Fibroblast of skin of abdomen (primary cell): ENCODE measurements at regions not wholly inside any gene's neighbourhood (a gene's known extent, or its start where the extent isn't known, plus 50 kb on each side); places are given as distances from the start of the nearest gene placed in this dataset.
"Not testable (repeated sequence)": the region's sequence is repeated elsewhere in the genome, so short reads cannot be mapped to it uniquely, and the experiment has no call there.

Source experiments
- DNase-seq: peaks from one replicate; pipeline ENCODE4 v3.0.0-alpha.2; 2013

GRCh38 chr16:77488652-77489051, 53.8 kb upstream of the ADAMTS18 start:
- no peak for DNase-seq

- no peak for DNase-seq
Measured at GRCh38 chr16:77491091-77491490, 56.3 kb upstream of the ADAMTS18 start.

DNA sequence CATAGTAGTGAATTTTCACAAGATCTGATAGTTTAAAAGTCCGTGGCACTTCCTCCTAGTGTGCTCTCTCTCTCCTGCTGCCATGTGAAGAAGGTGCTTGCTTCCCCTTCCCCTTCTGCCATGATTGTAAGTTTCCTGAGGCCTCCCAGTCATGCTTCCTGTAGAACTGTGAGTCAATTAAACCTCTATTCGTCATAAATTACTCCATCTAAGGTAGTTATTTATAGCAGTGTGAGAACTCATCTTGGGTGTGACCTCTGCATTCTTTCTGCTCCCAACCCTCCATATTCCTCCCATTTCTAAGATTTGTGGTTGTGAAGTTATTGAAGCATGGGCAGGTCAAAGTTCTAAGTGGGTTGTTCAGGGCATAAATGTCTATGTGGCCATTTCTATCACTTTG, 62.1 kb upstream of the ADAMTS18 start:
- DNase-seq, result no peak

DNA sequence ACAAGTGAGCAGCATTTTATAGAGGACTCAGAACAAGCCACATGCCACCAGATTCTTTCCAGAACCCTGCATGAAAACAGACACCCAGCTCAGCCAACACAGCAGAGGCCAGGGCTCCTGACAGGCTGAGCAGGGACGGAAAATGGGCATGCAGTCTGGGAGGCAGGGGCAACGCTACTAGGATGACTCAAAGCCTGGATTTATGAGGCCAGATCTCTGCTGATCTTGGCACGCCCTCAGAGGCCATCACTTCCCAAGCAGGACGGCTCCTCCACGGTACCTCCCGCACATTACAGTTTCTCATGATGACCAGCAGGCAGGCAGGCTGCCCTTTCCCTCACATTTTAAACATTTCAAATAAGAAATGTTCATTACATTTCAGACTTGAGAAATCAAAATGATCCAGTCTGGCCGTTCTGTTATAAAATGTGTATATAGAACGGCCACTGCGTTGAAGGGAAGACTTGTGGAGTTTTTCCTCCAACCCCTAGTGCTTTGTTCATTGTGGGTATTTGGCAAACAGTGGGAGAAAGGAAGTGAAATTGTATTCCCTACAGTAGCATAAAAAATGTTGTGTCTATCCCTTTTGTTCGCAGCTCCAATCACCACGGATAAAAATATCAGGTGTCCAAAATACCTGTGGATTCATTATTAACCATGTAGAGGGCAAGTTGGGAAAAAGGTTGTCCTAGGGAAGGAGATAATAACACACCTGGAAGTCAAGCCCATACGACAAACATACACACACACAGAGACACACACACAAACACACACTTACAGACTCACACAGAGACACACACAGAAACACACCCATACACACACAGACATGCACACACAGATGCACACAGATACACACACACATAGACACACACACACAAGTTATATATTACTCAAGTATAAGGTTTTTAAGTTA, 64.8 kb upstream of the ADAMTS18 start:
- peak; percentile 39 for DNase-seq

GRCh38 chr16:77500286-77500598, 65.4 kb upstream of the ADAMTS18 start:
- no peak for DNase-seq

DNA sequence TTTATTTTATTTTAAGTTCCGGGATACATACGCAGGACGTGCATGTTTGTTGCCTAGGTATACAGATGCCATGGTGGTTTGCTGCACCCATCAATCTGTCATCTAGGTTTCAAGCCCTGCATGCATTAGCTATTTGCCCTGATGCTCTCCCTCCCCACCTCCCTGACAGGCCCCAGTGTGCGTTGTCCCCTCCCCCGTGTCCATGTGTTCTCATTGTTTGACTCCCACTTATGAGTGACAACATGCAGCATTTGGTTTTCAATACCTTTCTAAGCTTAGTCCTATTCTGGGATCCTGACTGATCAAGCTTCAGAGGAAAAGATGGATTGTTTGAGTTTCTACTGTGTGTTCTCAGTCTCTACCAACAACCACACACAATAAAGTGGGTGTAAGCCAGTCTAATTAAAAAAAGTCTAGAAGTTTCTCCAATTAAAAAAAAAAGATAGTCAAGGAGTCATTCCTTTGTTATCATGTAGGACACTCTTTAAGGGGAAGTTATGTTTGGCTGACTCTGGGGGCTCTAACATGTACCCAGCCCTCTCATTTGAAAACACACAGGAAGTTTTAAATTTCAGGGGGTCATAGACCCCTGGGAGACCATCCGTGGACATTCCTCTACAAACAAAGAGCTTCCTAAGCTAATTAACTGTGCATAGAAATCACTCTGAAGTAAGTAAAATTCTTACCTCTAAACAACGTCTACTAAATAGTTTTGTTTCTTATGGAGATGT, 66.3 kb upstream of the ADAMTS18 start:
- no peak for DNase-seq

GRCh38 chr16:77502448-77502847, 67.6 kb upstream of the ADAMTS18 start:
- no peak for DNase-seq

- DNase-seq, result not testable (repeated sequence)
Measured at GRCh38 chr16:77506492-77506891, 71.7 kb upstream of the ADAMTS18 start.

- DNase-seq, result no peak
Measured at GRCh38 chr16:77509051-77509450, 74.2 kb upstream of the ADAMTS18 start.

GRCh38 chr16:77509796-77510195, 75.0 kb upstream of the ADAMTS18 start:
- DNase-seq, result no peak

DNA sequence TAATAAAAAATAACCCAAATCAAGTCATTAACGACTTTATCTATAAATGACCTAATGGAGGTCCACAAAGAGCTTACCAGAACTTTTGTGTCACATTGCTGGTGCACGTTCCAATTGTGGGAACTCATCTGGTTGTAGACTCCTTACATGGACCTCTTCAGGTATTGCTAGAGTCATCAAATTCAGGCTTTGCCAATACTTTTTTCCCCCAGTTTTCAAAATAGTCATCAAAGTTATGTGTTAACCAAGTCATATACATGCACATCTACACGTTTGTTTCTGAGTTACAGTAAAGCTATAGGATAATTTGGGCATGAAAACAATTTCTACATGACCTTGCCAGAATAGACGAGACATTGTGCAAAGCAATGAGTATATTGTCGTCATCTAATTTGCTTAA, 76.2 kb upstream of the ADAMTS18 start:
- no peak for DNase-seq

GRCh38 chr16:77514500-77515220, 79.8 kb upstream of the ADAMTS18 start:
- DNase-seq, result no peak

- DNase-seq, result not testable (repeated sequence)
Measured at GRCh38 chr16:77525226-77525625, 90.4 kb upstream of the ADAMTS18 start.

DNA sequence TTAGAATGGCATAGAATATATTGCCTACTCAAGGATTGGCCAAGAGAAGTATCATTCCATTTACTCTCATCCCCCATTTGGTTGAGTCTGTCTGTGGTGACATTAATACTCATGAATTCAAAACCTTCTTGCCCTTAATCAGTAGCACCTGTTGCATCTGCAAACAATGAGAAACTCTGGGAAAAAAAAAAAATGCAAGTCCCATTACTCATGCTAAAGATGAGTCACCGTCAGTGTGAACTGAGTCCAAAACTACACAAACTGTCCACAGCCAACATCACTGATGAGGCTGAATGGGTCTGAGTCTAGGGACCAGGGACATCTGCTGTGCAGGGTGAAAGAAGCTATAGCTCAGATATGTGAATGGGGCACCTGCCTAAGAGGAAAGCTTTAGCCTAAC, 96.9 kb upstream of the ADAMTS18 start:
- DNase-seq, result peak; percentile 94

- no peak for DNase-seq
Measured at GRCh38 chr16:77536809-77537208, 102.0 kb upstream of the ADAMTS18 start.

DNA sequence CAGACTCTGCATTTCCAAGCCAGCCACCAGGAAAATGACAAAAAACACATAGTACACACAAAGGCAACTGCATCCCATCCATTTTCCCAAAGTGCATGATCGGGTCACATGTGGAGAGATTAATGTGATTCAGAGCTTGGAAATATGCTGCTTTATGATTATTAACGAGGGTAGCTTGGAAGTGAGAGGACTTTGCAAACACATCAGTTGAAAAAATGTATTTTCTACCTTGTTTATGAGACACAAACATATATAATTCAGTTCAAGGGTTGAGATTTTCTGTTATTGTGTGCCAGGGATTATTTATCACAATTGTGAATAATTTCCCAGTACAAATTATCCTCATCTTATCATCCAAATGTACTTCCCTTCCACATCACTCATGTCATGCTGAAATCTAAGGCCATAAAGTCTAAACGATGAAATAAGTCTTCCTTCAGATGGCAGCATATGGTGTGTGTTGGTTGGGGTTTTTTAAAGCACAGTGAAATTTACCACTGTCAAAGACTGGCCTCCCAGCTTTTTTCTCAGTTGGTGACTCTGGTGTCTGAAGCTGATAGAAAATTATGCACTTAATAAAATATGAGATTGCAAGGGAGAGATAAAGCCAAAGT, 104.7 kb upstream of the ADAMTS18 start:
- DNase-seq, result no peak

DNA sequence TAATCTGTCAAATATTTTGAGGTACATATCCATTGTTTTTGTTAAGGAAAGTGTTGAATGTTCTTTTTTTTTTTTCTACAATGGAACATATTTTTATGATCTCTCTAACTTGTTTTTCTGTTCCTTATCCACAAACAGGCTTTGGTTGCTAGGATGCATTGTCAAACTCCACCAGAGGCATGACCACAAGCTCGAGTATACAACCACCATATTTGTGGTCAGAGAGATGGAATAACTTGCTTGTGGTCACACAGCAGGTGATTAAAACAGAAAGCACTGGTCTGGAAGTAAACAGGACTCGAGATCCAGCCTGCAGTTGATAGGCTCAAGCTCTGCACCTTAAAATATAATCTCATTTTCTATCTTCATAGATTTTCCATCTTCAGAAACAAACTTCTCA, 105.8 kb upstream of the ADAMTS18 start:
- DNase-seq, result peak; percentile 62

DNA sequence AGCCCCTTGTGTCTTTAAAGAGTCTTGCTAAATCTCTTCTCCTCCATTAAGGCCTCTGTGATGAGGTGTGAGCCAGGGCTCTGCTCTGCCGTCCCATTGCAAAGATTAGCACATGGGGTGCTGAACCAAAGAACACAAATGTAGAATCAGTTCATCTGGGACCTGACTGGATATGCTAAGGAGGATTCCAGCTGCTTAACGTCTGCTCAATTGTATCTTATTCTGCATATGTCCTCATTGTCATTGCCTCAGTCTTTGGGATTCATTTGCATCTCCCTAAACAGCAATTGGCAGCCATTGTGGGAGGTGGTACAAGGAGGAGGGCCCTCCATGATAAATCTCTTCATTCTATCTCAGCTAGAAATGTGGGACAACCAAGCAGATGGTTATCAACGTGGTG, 106.3 kb upstream of the ADAMTS18 start:
- DNase-seq, result no peak

DNA sequence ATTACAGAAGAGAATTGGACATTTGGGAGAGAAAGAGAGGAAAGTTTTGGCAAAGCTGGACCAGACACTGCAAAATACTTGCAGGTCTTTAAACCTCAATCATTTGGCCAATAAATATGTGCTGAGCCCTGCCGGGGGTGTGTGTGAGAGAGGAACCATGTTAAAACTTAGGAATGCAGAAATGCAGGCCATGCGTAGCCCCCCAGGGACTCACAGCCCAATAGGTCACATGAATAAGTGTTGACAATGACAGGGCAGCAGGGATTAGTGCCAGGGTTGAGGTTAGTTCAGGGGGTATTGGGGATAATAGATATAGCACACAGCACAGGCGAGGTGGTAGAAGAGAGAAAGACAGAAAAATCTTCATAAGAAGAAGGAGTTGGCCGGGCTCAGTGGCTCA, 113.3 kb upstream of the ADAMTS18 start:
- no peak for DNase-seq

- DNase-seq, result peak; percentile 38
Measured at GRCh38 chr16:77548766-77549165, 113.9 kb upstream of the ADAMTS18 start.

GRCh38 chr16:77549876-77550275, 115.0 kb upstream of the ADAMTS18 start:
- no peak for DNase-seq

DNA sequence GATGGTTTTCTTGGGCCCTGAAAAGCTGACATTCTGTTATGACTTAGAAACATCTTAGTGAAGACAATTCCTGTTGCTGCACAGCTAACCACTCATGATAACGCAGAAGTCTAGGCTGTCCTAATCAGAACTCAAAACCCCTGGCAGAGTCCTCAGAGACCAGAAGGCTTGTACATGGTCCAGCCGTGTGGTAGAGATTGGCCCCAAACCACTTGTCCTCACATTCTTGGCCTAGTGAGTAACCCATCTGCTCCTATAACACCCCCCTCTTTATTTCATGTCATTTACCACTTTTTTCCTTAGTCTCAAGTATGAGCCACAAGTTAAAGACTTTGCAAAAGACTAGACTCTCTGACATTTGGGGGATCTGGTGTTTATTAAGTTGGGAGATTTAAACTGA, 116.5 kb upstream of the ADAMTS18 start:
- peak; percentile 69 for DNase-seq

DNA sequence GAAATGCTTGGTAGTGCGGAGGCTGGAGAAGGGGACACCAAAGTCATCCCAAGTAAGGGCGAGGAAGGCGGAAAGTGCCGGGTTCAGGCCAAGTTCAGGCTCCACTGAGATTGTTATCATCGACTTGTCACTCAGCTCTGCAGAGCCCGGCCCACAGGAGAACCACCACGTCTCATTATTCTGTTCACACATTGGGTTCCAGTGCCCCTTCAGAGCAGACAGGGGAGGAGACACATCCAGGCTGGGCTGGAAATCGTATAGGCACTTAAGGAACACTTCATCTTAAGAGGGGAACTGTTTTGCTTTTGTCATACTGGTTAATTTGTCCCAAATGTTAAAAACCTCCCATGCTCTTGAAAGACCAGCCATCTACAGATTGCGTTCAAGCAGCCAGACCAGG, 118.3 kb upstream of the ADAMTS18 start:
- DNase-seq, result no peak
